Transverse colon (tissue), 4 donors: ENCODE measurements at regions not wholly inside any gene's neighbourhood (a gene's known extent, or its start where the extent isn't known, plus 50 kb on each side); places are given as distances from the start of the nearest gene placed in this dataset.

Experiments used
- DNase-seq: peaks from one replicate; pipeline ENCODE4 v3.0.0-alpha.2; 2019
- H3K27ac ChIP-seq, 4 donors: fragments of 200-600 bp; sonication (generic); 2 replicates each; pipeline ENCODE4 v1.5.1; 2016 to 2018; ENCODE audit warnings: inconsistent platforms in 4 of 4
- H3K27me3 ChIP-seq: fragments of 200-600 bp; sonication (generic); 2 replicates; pipeline ENCODE4 v1.5.1; 2017; ENCODE audit warnings: inconsistent platforms
- H3K36me3 ChIP-seq, 4 donors: fragments of 200-600 bp; sonication (generic); 2 replicates each; pipeline ENCODE4 v1.5.1; 2017 to 2019; ENCODE audit warnings: inconsistent platforms in 4 of 4
- H3K4me1 ChIP-seq, 4 donors: fragments of 200-600 bp; sonication (generic); 2 replicates each; pipeline ENCODE4 v1.5.1; 2017 to 2020; ENCODE audit warnings: inconsistent platforms in 4 of 4
- H3K4me3 ChIP-seq, 4 donors: fragments of 200-600 bp; sonication (generic); 1 replicate in 1 of 4; 2 replicates in 3 of 4; pipeline versions ENCODE4 v1.5.1 to v1.6.1; 2017 to 2019; ENCODE audit warnings: inconsistent platforms in 4 of 4
- H3K9me3 ChIP-seq, 2 donors: fragments of 200-600 bp; sonication (generic); 2 replicates each; pipeline ENCODE4 v1.5.1; 2017 to 2019; ENCODE audit warnings: inconsistent platforms in 2 of 2
- EP300 ChIP-seq: sonication (generic); formaldehyde crosslinking; IDR thresholded peaks from one replicate; pipeline ENCODE4 v1.6.1; 2017; ENCODE audit warnings: antibody characterized with exemption, low read depth
- POLR2A ChIP-seq: fragments of 450-650 bp; IDR thresholded peaks from one replicate; pipeline ENCODE4 v1.6.1; 2016; ENCODE audit warnings: antibody characterized with exemption, mild to moderate bottlenecking, moderate library complexity
- POLR2AphosphoS5 ChIP-seq, 3 donors: sonication (generic); formaldehyde crosslinking; IDR thresholded peaks; one replicate each; pipeline ENCODE4 v1.6.1; 2016; ENCODE audit warnings: antibody characterized with exemption in 3 of 3
- WGBS, 2 donors: methylation state at CpG; one replicate each; pipeline ENCODE4 v1.1.5; 2018; ENCODE audit warnings: low coverage in 1 of 2; 5-methylcytosine and 5-hydroxymethylcytosine counted together
- in situ Hi-C, 4 donors: fragments of 200-750 bp; cut with MboI; loops; one replicate each; pipeline versions ENCODE4 v1.15.0 to v1.15.1; 2017; ENCODE audit warnings: low sequenced_read_pairs in 3 of 4, low pct_ligation_motif_present in 1 of 4, low pct_unique_long_range_greater_than_20kb in 1 of 4
- intact Hi-C: fragments of 100-400 bp; cut with DNase I; formaldehyde crosslinking; loops from one replicate; pipeline ENCODE4 v1.15.1; 2023; ENCODE audit warnings: low total_unique reads
- TF ChIP-seq, protein P1 (sequence below), 5 experiments: fragments of 200-600 bp in 3 of 5; fragments of 450-650 bp in 2 of 5; sonication (generic) in 3 of 5; IDR thresholded peaks; 1 replicate in 2 of 5; 2 replicates in 3 of 5; pipeline ENCODE4 v1.5.1; 2016 to 2017; ENCODE audit warnings: antibody characterized with exemption in 5 of 5, inconsistent platforms in 3 of 5, mild to moderate bottlenecking in 2 of 5, moderate library complexity in 1 of 5

DNA sequence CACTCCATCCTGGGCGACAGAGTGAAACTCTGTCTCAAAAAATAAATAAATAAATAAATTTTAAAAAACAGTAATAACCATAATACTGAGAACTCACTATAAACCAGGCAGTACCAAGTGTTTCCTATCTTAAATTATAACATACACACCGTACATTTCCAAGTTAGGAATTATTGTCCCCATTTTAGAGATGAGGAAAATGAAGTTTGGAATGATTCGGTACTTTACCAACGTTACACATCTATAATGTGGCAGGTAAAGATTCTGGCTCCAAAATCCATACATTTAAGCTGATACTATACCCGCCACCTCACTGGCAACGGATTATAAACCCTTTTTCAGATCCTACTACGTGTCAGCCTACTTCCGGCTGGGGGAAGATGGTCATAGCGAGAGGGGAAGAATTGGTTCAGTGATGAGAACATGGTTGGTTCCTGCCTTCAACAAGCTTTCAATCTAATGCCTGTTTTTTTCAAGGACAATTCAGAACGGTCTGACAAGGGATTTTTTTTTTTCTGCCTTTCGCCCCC is 105.9 kb upstream of the ATF7IP start:
- 80 to 94% methylated on average over 8 to 11 of the region's 11 CpGs for WGBS, 2 donors
- Histone ChIP-seq H3K4me1 (peaks cover 22 to 56% (median 36%) of the 10 kb centered on the region in 4 donors), H3K9me3 (no peaks in the 10 kb centered on the region), H3K27ac (peak overlapping the region; percentile 81 to 89 (median 86)), H3K4me3 (peak overlapping the region in 1 of 4 donors; percentile 24), H3K27me3 (no peaks in the 10 kb centered on the region), H3K36me3 (no peaks in the 10 kb centered on the region)
- DNase-seq, result no peak
- intact Hi-C loops, result loop anchor here (5.0 kb wide), 1 partner anchor 108 kb away; the partner anchor contains the start of gene ATF7IP
- TF ChIP-seq EP300 (no peak), POLR2AphosphoS5 (IDR thresholded peaks at IDR 0.05) (no peak), POLR2A (no peak)
- TF ChIP-seq, protein P1, sequence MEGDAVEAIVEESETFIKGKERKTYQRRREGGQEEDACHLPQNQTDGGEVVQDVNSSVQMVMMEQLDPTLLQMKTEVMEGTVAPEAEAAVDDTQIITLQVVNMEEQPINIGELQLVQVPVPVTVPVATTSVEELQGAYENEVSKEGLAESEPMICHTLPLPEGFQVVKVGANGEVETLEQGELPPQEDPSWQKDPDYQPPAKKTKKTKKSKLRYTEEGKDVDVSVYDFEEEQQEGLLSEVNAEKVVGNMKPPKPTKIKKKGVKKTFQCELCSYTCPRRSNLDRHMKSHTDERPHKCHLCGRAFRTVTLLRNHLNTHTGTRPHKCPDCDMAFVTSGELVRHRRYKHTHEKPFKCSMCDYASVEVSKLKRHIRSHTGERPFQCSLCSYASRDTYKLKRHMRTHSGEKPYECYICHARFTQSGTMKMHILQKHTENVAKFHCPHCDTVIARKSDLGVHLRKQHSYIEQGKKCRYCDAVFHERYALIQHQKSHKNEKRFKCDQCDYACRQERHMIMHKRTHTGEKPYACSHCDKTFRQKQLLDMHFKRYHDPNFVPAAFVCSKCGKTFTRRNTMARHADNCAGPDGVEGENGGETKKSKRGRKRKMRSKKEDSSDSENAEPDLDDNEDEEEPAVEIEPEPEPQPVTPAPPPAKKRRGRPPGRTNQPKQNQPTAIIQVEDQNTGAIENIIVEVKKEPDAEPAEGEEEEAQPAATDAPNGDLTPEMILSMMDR (IDR thresholded peaks at IDR 0.05), result no peak
- in situ Hi-C loops, result loop anchor here (5.0 to 25.0 kb wide), 3 partner anchors 103 to 105 kb away; partner anchors contain the start of gene ATF7IP (in 2 of the 4)

DNA sequence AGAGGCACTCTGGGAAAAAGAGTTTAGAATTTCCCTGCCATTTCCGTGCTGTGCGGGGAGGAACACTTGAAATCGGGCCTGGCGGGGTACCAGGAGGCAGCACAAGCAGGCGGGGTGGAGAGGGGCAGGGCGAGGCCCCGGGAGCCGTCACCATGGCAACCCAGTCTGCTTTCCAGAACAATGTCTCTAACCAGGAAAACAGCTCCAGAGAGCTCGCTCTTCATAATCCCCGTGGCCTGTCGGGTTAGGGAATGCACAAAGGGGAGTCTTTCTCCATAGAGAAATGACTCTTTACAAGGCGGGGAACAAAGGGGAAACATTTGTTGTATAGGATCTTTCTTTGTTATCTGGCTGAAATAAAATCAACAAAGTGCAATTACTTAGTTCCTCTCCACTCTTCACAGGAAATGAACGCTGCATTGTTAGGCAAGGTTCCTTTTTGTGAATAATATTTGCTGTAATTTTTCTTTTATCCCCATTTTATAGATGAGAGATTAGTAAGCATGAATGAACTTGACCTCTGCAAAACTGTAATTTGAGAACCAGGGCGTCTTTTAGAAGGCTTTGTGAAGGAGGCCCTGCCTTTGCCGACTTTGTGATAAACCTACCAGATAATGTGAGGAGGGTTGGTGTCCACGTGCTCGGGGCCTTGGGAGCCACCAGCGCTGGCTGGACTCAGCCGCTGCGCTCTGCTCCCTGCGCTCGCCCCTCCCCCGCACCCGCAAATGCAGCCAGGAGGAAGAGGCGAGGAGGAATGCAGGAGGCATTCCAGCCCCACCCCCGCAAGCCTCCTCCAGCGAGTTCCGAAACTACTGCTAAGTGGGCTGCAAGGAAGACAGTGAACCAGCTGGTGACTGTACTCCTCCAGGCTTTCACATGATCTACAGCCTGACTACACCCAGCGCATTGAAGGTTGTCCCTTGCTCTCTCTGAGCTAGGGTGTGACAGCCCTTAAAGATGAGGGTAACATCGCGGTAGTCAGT is 105.2 kb upstream of the ATF7IP start:
- 21 to 27% methylated on average over 8 to 31 of the region's 31 CpGs for WGBS, 2 donors
- Histone ChIP-seq H3K9me3 (no peaks in the 10 kb centered on the region), H3K27me3 (no peaks in the 10 kb centered on the region), H3K36me3 (no peaks in the 10 kb centered on the region), H3K4me3 (peak overlapping the region in 3 of 4 donors; percentile 8 to 24 (median 17)), H3K4me1 (peaks cover 22 to 56% (median 36%) of the 10 kb centered on the region in 4 donors), H3K27ac (peak overlapping the region; percentile 81 to 89 (median 86))
- TF ChIP-seq, protein P1 (IDR thresholded peaks at IDR 0.05), result no peak
- TF ChIP-seq POLR2AphosphoS5 (IDR thresholded peaks at IDR 0.05) (peak in 2 of 3 donors; percentile 42 to 58), POLR2A (peak; percentile 19), EP300 (peak; percentile 33)
- intact Hi-C loops (no loop called here), in situ Hi-C loops (loop anchor here (5.0 to 25.0 kb wide), 3 partner anchors 102 to 104 kb away; partner anchors contain the start of gene ATF7IP (in 2 of the 4))
- DNase-seq, result peak; percentile 91

DNA sequence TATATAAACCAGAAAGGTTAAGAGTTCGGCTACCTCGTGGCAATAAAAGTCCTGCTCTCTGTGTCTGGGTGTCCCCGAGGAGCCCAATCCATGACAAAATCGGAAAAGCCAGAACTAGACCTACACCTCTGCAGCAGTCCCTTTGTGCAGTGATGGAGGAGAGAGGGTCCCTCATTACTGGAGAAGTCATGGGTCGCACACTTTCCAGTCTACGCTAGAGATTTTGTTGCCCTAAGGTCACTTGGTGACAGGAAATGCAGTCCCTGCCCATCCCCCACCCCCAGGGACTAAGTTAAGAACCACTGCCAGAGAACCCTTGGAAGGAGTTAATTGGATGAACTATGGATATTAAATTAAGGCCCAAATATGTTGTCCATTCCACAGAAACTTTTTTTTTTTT is 104.4 kb upstream of the ATF7IP start:
- Histone ChIP-seq H3K27ac (peak overlapping the region; percentile 81 to 89 (median 86)), H3K36me3 (no peaks in the 10 kb centered on the region), H3K4me1 (peaks cover 22 to 50% (median 35%) of the 10 kb centered on the region in 4 donors), H3K4me3 (peak overlapping the region in 2 of 4 donors; percentile 17 to 24), H3K27me3 (no peaks in the 10 kb centered on the region), H3K9me3 (no peaks in the 10 kb centered on the region)
- intact Hi-C loops, result no loop called here
- in situ Hi-C loops, result loop anchor here (5.0 to 25.0 kb wide), 3 partner anchors 101 to 104 kb away; partner anchors contain the start of gene ATF7IP (in 2 of the 4)
- DNase-seq, result peak; percentile 26
- WGBS, 2 donors, result 75 to 91% methylated on average over 4 to 6 of the region's 6 CpGs
- no peak for TF ChIP-seq EP300
- no peak for TF ChIP-seq POLR2AphosphoS5 (IDR thresholded peaks at IDR 0.05)
- TF ChIP-seq, protein P1 (IDR thresholded peaks at IDR 0.05), result no peak
- TF ChIP-seq POLR2A, result no peak

GRCh38 chr12:14261861-14262260 is 103.6 kb upstream of the ATF7IP start:
- peaks cover 21 to 43% (median 33%) of the 10 kb centered on the region in 4 donors for H3K4me1 ChIP-seq
- TF ChIP-seq POLR2AphosphoS5 (IDR thresholded peaks at IDR 0.05) (no peak), EP300 (no peak)
- TF ChIP-seq, protein P1 (IDR thresholded peaks at IDR 0.05), result no peak
- no peaks in the 10 kb centered on the region for H3K36me3 ChIP-seq
- H3K4me3 ChIP-seq, result no peak overlapping the region
- H3K9me3 ChIP-seq, result no peaks in the 10 kb centered on the region
- 93 to 94% methylated on average over 2 of the region's 2 CpGs for WGBS, 2 donors
- no peaks in the 10 kb centered on the region for H3K27me3 ChIP-seq
- in situ Hi-C loops (loop anchor here (5.0 to 25.0 kb wide), 3 partner anchors 100 to 103 kb away; partner anchors contain the start of gene ATF7IP (in 2 of the 4)), intact Hi-C loops (no loop called here)
- DNase-seq, result no peak
- H3K27ac ChIP-seq, result peak overlapping the region; percentile 81 to 89 (median 86)
